ENCODE measurements at regions not wholly inside any gene's neighbourhood (a gene's known extent, or its start where the extent isn't known, plus 50 kb on each side); places are given as distances from the start of the nearest gene placed in this dataset.

- DNase-seq: no peak
Measured at GRCh38 chr2:12063210-12063609, 316.8 kb downstream of the LPIN1 start.

- DNase-seq: no peak
Measured at GRCh38 chr2:12064153-12064552, 317.7 kb downstream of the LPIN1 start.

GRCh38 chr2:12066116-12066515 lies 319.7 kb downstream of the LPIN1 start:
- no peak for DNase-seq

- DNase-seq: no peak
Measured at GRCh38 chr2:12066986-12067385, 320.6 kb downstream of the LPIN1 start.

- no peak for DNase-seq
Measured at GRCh38 chr2:12068796-12069538, 322.5 kb downstream of the LPIN1 start.

- DNase-seq: no peak
Measured at GRCh38 chr2:12070153-12070552, 323.7 kb downstream of the LPIN1 start.

GRCh38 chr2:12070581-12070980 lies 324.1 kb downstream of the LPIN1 start:
- DNase-seq: no peak

GRCh38 chr2:12071318-12071717 lies 324.9 kb downstream of the LPIN1 start:
- DNase-seq: no peak

- DNase-seq: no peak
Measured at GRCh38 chr2:12073217-12073852, 326.9 kb downstream of the LPIN1 start.

GRCh38 chr2:12074126-12074844 lies 327.9 kb downstream of the LPIN1 start:
- no peak for DNase-seq

GRCh38 chr2:12074845-12075217 lies 328.4 kb downstream of the LPIN1 start:
- DNase-seq: no peak

GRCh38 chr2:12075603-12076002 lies 329.2 kb downstream of the LPIN1 start:
- DNase-seq: no peak

GRCh38 chr2:12076810-12077209 lies 330.4 kb downstream of the LPIN1 start:
- peak; percentile 54 for DNase-seq

GRCh38 chr2:12080360-12080759 lies 333.9 kb downstream of the LPIN1 start:
- no peak for DNase-seq

- DNase-seq: no peak
Measured at GRCh38 chr2:12081481-12082210, 335.2 kb downstream of the LPIN1 start.

GRCh38 chr2:12083081-12083581 lies 336.7 kb downstream of the LPIN1 start:
- DNase-seq: no peak

- DNase-seq: no peak
Measured at GRCh38 chr2:12083713-12084419, 337.4 kb downstream of the LPIN1 start.

- DNase-seq: no peak
Measured at GRCh38 chr2:12087175-12087574, 340.7 kb downstream of the LPIN1 start.

GRCh38 chr2:12087671-12088380 lies 341.4 kb downstream of the LPIN1 start:
- DNase-seq: no peak

GRCh38 chr2:12089001-12089400 lies 342.6 kb downstream of the LPIN1 start:
- DNase-seq: no peak

GRCh38 chr2:12089496-12089895 lies 343.1 kb downstream of the LPIN1 start:
- no peak for DNase-seq

- DNase-seq: no peak
Measured at GRCh38 chr2:12090072-12090471, 343.6 kb downstream of the LPIN1 start.

Measured in DMS79 (cell line).